IPS-18a (cell line): ENCODE measurements at regions not wholly inside any gene's neighbourhood (a gene's known extent, or its start where the extent isn't known, plus 50 kb on each side); places are given as distances from the start of the nearest gene placed in this dataset.

ENCODE experiments used
- H3K27ac ChIP-seq: one replicate; pipeline ENCODE4 v1.5.1; 2013; ENCODE audit warnings: low read length
- H3K27me3 ChIP-seq: one replicate; pipeline ENCODE4 v1.6.1; 2013; ENCODE audit warnings: mild to moderate bottlenecking, low read length; ENCODE audit not compliant: control insufficient read depth, insufficient read depth
- H3K36me3 ChIP-seq: one replicate; pipeline ENCODE4 v1.6.1; 2013; ENCODE audit warnings: low read depth, low read length; ENCODE audit not compliant: control insufficient read depth
- H3K4me1 ChIP-seq: one replicate; pipeline ENCODE4 v1.6.1; 2013; ENCODE audit warnings: low read depth, low read length; ENCODE audit not compliant: control insufficient read depth
- H3K4me3 ChIP-seq: one replicate; pipeline ENCODE4 v1.5.1; 2013; ENCODE audit warnings: low read length
- H3K9ac ChIP-seq: one replicate; pipeline ENCODE4 v1.6.1; 2013; ENCODE audit warnings: mild to moderate bottlenecking, low read length, moderate library complexity
- H3K9me3 ChIP-seq: one replicate; pipeline ENCODE4 v1.6.1; 2013; ENCODE audit warnings: low read depth, low read length; ENCODE audit not compliant: control insufficient read depth

GRCh38 chr6:167652042-167652700, 174.5 kb upstream of the AFDN start:
- H3K4me1 ChIP-seq, result peaks cover 4% of the 10 kb centered on the region
- no peak overlapping the region for H3K9ac ChIP-seq
- no peaks in the 10 kb centered on the region for H3K36me3 ChIP-seq
- H3K27me3 ChIP-seq, result no peaks in the 10 kb centered on the region
- no peak overlapping the region for H3K27ac ChIP-seq
- no peak overlapping the region for H3K4me3 ChIP-seq
- no peaks in the 10 kb centered on the region for H3K9me3 ChIP-seq

DNA sequence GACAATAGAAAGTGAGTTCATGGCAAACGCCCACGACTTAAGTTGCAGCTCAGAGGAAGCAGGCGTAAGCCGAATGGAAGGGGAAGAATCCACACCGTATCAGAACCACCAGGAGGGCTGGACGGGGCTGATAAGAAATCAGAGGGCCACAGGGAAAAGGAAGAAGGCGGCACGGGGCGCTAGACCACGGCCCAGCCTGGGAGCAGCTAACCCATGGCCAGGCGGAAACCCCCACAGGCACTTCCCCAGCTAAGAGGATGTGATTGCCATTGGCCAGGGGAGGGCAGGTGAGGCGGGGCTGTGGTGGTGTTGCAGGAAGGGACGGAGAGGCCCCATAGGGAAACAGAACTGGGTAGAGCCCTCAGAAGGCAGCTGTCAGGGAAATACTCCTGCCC, 174.0 kb upstream of the AFDN start:
- H3K4me1 ChIP-seq, result peaks cover 4% of the 10 kb centered on the region
- no peak overlapping the region for H3K4me3 ChIP-seq

DNA sequence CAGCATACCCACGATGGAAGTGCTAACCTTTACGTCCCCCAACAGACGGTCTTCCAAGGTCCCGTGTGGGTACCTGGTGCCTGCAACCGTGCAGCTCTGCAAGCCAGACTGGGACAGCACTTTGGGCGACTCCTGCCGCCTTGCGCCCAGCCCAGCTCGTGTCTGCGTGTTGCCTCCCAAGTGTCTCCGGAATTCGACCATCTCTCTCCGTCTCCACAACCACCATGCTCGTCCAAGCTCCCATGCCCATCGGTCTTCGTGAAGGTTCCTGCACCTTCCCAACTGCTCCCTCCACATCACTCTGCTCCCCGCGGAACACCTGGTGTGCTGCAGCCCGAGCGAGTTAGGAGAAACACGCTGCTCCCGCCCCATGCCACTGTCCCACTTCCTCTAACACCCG, 173.2 kb upstream of the AFDN start:
- Histone ChIP-seq H3K27ac (no peak overlapping the region), H3K36me3 (no peaks in the 10 kb centered on the region), H3K27me3 (no peaks in the 10 kb centered on the region), H3K9ac (no peak overlapping the region), H3K4me1 (peaks cover 4% of the 10 kb centered on the region), H3K4me3 (no peak overlapping the region), H3K9me3 (no peaks in the 10 kb centered on the region)

More for the DNA sequence above, 174.0 kb upstream of the AFDN start:
- H3K36me3 ChIP-seq, result no peaks in the 10 kb centered on the region
- no peaks in the 10 kb centered on the region for H3K27me3 ChIP-seq
- no peak overlapping the region for H3K27ac ChIP-seq
- H3K9me3 ChIP-seq, result no peaks in the 10 kb centered on the region
- H3K9ac ChIP-seq, result no peak overlapping the region

GRCh38 chr6:167654389-167654788, 172.3 kb upstream of the AFDN start:
- H3K4me3 ChIP-seq, result no peak overlapping the region

DNA sequence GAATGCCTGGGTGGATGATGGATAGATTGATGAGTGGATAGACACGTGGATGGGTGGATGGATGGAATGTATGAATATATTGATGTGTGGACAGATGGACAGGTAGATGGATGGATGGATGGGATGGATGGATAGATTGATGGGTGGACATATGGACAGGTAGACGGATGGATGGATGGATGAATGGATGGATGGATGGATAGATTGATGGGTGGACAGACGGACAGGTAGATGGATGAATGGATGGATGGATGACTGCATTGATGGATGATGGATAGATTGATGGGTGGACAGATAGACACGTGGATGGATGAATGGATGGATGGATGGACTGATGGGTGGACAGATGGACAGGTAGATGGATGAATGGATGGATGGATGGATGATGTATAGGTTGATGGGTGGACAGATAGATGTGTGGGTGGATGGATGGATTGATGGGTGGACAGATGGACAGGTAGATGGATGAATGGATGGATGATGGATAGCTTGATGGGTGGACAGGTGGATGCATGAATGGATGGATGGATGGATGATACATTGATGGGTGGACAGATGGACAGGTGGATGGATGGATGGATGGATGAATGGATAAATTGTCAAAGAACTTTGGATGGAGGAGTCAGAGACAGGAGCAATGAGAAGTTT, 171.4 kb upstream of the AFDN start:
- Histone ChIP-seq H3K9me3 (no peaks in the 10 kb centered on the region), H3K27me3 (no peaks in the 10 kb centered on the region)

More at GRCh38 chr6:167654389-167654788, 172.3 kb upstream of the AFDN start:
- Histone ChIP-seq H3K36me3 (no peaks in the 10 kb centered on the region), H3K27ac (no peak overlapping the region), H3K9me3 (no peaks in the 10 kb centered on the region), H3K9ac (no peak overlapping the region), H3K4me1 (peaks cover 4% of the 10 kb centered on the region), H3K27me3 (no peaks in the 10 kb centered on the region)

DNA sequence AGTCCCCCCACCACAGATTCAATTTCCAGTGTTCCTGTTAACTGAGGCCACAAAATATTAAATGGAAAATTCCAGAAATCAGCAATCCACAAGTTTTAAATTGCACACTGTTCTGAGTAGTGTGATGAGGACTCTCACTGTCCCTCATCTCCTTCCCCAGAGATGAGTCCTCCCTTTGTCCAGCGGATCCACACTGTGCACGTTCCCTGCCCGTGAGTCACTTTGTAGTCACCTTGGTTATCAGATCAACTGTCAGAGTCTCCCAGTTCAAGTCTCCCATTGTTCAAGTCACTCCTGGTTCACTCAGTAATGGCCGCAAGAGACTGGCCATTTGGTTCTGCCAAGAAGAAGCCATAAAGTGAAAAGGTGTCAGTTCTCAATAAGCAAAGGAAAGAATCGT, 168.6 kb upstream of the AFDN start:
- Histone ChIP-seq H3K9ac (no peak overlapping the region), H3K27me3 (no peaks in the 10 kb centered on the region), H3K36me3 (no peaks in the 10 kb centered on the region), H3K27ac (no peak overlapping the region), H3K9me3 (no peaks in the 10 kb centered on the region), H3K4me1 (no peaks in the 10 kb centered on the region), H3K4me3 (no peak overlapping the region)

More for the DNA sequence above, 171.4 kb upstream of the AFDN start:
- peaks cover 4% of the 10 kb centered on the region for H3K4me1 ChIP-seq
- H3K36me3 ChIP-seq, result no peaks in the 10 kb centered on the region
- no peak overlapping the region for H3K27ac ChIP-seq
- no peak overlapping the region for H3K4me3 ChIP-seq
- H3K9ac ChIP-seq, result no peak overlapping the region

GRCh38 chr6:167659046-167659445, 167.7 kb upstream of the AFDN start:
- no peaks in the 10 kb centered on the region for H3K9me3 ChIP-seq
- H3K36me3 ChIP-seq, result no peaks in the 10 kb centered on the region
- no peak overlapping the region for H3K27ac ChIP-seq
- no peaks in the 10 kb centered on the region for H3K4me1 ChIP-seq
- no peaks in the 10 kb centered on the region for H3K27me3 ChIP-seq
- no peak overlapping the region for H3K9ac ChIP-seq
- H3K4me3 ChIP-seq, result no peak overlapping the region

DNA sequence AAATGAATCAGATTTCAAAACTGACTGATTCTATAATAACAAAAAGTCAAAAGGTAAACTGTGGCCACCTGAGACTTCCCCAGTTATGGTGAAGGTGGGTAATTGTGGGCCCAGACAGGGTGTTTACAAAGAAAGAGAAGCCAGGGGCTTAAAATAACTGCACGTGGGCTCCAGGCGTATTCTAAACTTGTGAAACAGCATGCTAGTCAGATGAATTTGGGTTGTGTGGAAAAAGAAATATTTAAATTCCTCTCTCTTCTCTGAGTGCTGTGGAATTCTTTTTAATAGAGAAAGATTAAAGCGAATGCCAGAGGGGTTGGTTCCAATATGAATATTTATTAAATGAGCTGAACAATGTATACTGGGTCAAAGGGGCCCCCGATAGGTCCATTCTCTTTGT, 166.3 kb upstream of the AFDN start:
- Histone ChIP-seq H3K27me3 (no peaks in the 10 kb centered on the region), H3K4me1 (no peaks in the 10 kb centered on the region), H3K9ac (no peak overlapping the region), H3K9me3 (no peaks in the 10 kb centered on the region), H3K4me3 (no peak overlapping the region), H3K27ac (no peak overlapping the region), H3K36me3 (no peaks in the 10 kb centered on the region)

DNA sequence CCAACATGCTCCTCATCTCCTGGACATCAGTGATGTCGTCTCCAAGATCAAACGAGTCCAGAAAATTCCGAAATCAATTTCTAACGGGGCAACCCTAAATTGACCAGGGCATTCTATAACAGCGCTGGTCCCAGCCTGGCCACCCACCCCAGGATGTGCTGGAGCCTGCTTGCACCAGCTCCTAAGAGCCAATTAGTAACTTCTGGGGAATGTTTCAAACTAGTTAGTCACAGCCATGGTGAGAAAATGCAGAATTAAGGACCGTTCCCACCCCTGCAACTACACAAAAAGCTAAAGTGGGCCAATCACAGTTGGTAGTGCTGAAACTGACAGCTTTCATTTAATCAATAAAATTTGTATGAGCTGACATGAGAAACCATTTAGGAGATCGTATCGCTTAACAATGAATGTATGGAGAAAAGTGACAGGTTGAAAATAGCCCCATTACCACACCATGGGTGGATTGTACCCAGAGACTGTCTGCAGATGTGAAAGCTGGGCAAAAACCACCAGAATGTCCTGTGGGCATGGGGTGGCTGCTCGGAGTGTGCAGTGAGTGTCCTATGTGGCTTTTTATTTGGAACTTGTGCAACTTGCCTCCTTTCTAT, 165.7 kb upstream of the AFDN start:
- Histone ChIP-seq H3K9me3 (no peaks in the 10 kb centered on the region), H3K36me3 (no peaks in the 10 kb centered on the region), H3K27me3 (no peaks in the 10 kb centered on the region), H3K9ac (no peak overlapping the region), H3K4me1 (no peaks in the 10 kb centered on the region), H3K4me3 (no peak overlapping the region), H3K27ac (no peak overlapping the region)

DNA sequence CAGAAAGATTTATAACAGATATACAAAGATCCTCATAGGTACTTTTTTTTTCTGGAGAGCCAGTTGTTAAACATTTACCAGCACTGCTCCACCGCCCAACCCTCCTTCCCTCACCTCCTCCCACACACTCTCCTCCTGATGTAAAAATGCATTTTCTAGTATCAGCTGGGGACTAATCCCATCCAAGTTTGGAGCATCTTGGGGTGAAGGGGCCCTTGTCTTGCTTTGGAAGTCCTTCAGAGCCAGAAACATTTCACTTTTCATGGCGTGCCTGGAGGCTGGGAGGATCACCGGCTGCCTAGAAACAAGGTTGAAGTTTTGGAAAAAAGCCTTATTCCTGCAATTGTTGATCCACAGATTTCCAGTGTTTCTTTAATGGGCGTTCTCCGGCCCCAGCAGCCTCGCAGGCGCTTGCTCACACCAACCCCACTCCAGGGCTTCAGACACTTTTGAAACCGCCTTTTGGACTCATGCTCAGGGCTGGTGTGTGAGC, 165.1 kb upstream of the AFDN start:
- no peak overlapping the region for H3K27ac ChIP-seq
- no peaks in the 10 kb centered on the region for H3K9me3 ChIP-seq
- no peak overlapping the region for H3K9ac ChIP-seq
- H3K4me3 ChIP-seq, result no peak overlapping the region
- no peaks in the 10 kb centered on the region for H3K36me3 ChIP-seq
- no peaks in the 10 kb centered on the region for H3K4me1 ChIP-seq
- H3K27me3 ChIP-seq, result no peaks in the 10 kb centered on the region

- H3K27me3 ChIP-seq, result no peaks in the 10 kb centered on the region
- no peaks in the 10 kb centered on the region for H3K9me3 ChIP-seq
- H3K27ac ChIP-seq, result no peak overlapping the region
- no peak overlapping the region for H3K4me3 ChIP-seq
- H3K36me3 ChIP-seq, result no peaks in the 10 kb centered on the region
- no peaks in the 10 kb centered on the region for H3K4me1 ChIP-seq
- no peak overlapping the region for H3K9ac ChIP-seq
Observed at GRCh38 chr6:167662075-167662880, 164.4 kb upstream of the AFDN start.
